ENCODE measurements at regions not wholly inside any gene's neighbourhood (a gene's known extent, or its start where the extent isn't known, plus 50 kb on each side); places are given as distances from the start of the nearest gene placed in this dataset.

- DNase-seq: no peak
These were observed 576.2 kb upstream of the CLINT1 start for GRCh38 chr5:158435161-158435616.

DNA sequence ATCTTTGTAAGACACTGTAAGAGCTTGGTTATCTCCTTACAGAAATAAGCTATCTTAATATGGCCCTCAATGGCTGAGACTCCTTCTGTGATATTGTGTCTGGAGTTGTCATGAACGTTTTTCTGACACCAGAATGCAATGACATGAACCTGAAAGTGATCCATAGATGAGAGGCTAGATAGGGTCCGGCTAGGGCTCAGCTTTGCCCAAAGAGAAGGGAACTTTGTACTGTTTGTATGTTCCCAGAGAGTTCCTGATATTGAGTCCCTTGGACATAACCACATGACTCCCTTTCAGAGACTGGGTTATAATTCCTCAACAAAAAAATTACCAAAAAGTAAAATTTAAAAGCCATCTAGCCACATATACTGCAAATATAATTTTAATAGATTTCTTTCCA, 575.8 kb upstream of the CLINT1 start:
- no peak for DNase-seq

DNA sequence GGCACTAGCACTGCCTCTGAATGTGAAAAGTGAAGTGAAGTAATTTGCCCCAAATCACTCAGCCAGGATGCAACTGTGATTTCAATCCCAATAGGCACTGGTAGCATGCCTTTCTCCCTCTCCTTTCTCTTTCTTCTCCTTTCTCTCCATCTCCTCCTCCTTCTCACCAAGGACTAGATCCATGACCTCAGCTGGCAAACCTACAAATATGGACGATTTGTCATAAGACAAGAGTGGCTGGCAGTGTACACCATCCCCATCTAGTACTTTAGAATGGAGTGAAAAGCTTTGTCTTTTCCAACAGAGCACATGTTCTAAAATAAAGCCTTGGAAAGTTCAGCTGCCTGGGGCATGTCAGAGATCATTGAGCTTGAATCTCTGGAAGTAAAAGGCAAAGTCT, 574.7 kb upstream of the CLINT1 start:
- DNase-seq: no peak

- DNase-seq: no peak
These were observed 572.6 kb upstream of the CLINT1 start for GRCh38 chr5:158431369-158432029.

DNA sequence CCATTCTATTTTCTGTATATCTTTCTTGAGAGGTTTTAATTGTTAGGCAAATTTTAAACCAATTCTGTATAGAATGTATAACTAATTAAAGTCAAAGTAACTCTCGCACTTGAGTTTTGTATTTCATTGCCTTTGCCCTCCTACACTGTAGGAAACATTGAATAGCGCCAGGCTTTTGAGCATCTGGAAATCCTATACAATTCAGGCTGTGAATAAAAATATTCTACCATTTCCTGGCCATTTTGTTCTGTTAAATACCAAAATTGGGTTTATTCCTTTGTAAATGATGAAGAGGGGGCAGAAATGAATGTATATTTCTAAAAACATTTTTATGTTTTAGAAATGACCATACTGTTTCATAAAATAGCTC, 571.8 kb upstream of the CLINT1 start:
- no peak for DNase-seq

DNA sequence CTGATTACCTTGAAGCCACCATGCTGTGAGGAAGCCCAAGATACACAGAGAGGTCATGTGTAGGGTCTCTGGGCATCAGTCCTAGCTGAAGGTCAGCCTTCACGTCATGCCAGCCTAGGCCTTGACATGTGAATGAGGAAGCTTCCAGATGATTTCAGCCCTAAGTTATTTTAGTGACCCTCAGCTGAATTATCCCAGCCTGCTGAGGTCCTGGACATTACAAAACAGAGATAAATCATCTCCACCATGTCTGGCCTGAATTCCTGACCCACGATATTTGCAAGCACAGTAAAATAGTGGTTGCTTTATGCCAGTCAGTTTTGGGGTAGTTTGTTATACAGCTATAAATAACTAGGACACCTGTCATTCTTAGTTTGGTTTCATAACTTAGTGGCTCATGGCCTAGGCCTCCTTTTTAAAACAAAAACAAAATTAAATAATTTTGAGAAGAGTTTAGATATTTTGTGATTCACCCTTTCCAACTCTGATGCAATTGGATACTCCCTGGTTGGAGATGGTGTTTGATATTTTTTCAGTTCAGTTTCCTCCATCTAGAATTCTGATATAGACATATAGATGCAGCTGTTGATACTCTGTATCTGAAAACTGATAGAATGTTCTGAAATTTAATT, 571.3 kb upstream of the CLINT1 start:
- no peak for DNase-seq

DNA sequence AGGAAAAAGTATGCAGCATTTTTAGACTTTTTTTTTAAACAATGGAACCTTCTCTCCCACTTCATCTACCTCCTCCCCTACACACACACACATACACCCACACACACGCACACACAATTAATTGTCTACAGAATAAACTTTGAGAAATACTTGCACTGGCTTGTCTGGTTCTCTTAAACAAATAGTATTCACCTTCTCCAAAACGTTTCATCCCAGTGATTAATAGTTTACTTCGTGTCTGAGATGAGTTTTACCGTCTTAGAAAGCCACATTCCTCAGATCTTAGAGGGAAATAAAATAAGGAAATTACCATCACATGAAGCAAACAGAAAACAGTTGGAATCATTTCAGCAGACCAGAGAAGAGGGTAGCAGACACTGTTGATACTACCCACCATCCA, 570.6 kb upstream of the CLINT1 start:
- no peak for DNase-seq

DNA sequence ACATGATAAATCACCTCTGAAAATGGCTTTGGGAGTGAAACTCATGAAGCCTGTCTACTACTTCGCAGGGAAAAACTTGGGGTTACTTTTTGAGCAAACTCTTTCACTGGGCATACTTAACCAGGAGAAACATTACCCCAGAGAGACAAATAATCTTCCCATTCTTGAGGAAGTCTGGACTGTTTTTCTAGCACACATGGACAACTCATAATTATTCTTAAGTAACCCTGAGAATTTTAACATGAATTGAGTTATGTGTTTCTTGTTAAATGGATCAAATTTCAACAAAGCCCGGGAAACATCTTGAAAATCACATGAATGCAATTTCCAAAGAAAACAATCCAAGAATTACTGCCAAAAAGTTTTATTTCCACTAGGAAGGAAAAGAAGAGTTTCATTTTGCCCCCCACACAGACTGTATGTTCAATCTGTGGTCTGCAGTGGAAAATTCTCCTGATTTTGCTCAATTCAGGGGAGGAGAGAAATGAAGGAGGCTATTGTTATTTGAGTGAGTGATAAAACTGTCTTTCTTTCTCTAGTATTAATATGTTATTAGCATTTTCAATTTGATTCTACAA, 564.8 kb upstream of the CLINT1 start:
- DNase-seq: no peak

GRCh38 chr5:158422653-158423515, 563.9 kb upstream of the CLINT1 start:
- no peak for DNase-seq

DNA sequence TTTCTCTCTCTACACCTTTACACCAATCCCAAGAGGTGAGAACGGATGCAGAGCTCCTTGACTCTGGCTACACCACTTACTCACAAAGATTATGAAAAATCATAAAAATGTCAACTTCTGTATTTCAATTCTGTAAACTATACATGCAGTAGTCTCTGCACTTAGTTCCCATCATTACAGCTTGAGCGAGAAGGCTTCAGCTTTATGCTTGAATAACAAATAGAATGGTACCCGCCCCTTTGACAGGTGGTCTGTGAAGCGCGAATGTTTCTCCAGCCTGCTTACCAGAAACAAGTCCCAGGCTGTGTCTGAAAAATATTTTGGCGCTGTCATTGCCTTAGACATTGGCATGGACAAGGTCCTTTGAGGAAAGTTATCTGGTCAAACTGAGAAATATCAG, 562.4 kb upstream of the CLINT1 start:
- no peak for DNase-seq

DNA sequence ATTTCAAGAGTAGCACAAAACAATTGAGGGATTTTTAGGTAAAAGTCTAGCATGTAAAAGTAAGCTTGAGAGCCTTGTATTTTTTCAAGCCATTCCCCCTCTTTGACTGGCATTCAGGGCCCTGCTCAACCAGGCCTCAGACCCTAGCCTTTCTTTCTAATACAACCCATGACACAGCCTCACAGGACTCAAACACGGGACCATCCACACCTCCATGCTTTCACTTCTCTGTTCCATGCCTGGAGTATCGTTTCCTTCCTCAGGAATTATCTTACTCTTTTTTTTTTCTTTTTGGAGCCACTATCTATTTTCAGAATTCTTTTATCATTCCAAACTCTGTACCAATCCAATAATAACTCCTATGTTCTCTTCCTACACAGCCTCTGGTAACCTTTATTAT, 560.2 kb upstream of the CLINT1 start:
- DNase-seq: no peak

GRCh38 chr5:158414780-158415179, 555.8 kb upstream of the CLINT1 start:
- DNase-seq: no peak

- DNase-seq: no peak
These were observed 555.4 kb upstream of the CLINT1 start for GRCh38 chr5:158414333-158414762.

DNA sequence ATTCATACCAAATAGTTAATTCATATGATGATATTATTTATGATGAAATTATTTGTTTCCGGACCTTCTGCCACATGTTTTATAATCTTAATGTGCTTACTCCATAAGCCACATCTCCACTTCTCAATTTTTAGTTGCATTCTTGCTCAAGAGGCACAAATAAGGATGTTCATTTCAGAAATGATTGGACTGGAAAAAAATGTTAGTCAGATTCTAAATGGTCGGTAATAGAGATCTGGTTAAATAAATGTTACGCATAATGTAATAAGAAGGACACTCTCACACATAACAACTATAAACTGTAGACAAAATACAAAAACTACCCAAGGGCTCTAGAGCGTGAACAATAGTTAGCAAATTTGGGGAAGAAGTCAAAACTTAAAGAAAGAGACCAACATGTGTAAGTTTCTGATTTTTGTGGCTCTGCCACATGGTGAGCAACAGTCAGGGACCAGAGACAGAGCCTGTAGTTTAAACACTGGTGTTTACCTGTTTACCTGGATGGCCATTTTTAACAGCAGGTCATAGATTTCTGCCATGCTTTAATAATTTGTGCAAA, 554.3 kb upstream of the CLINT1 start:
- no peak for DNase-seq

GRCh38 chr5:158410976-158411375, 552.0 kb upstream of the CLINT1 start:
- DNase-seq: no peak

- DNase-seq: no peak
These were observed 550.6 kb upstream of the CLINT1 start for GRCh38 chr5:158409507-158409906.

DNA sequence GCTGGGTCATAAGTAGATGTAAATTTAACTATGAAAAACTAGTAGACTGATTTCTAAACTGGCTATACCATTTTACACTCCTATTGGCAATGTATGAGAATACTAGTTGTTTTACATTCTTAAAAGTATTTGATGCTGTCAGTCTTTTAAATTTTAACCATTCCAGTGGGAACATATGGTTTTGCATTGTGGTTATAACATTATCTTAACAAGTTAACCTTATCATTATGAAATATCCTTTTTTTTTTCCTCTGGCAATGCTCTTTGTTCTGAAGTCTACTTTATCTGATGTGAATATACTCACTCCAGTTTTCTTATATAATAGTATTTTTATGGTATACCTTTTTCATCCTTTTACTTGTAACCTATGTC, 548.9 kb upstream of the CLINT1 start:
- DNase-seq: no peak

- DNase-seq: no peak
These were observed 548.2 kb upstream of the CLINT1 start for GRCh38 chr5:158406884-158407823.

GRCh38 chr5:158398360-158399201, 539.6 kb upstream of the CLINT1 start:
- no peak for DNase-seq

GRCh38 chr5:158397278-158397677, 538.3 kb upstream of the CLINT1 start:
- DNase-seq: no peak

- DNase-seq: no peak
These were observed 535.2 kb upstream of the CLINT1 start for GRCh38 chr5:158394102-158394501.

Measured in DMS79 (cell line).